ENCODE measurements at regions not wholly inside any gene's neighbourhood (a gene's known extent, or its start where the extent isn't known, plus 50 kb on each side); places are given as distances from the start of the nearest gene placed in this dataset.

- CTCF ChIA-PET, result interaction anchor here (1.0 kb wide), 1 partner anchor 171 kb away, joined by 3 read pairs; no protein-coding TSS in a partner anchor
- H3K4me3 ChIP-seq (replicated peaks in 1 of 2; ENCODE audit: low read depth in 1 of 2, low read length in 2 of 2), result no peak overlapping the region
- intact Hi-C loops (cut with micrococcal nuclease), result no loop called here
- no peak for ATAC-seq
- no peaks in the 10 kb centered on the region for H3K36me3 ChIP-seq (ENCODE audit: control insufficient read depth in 1 of 2, insufficient read depth in 2 of 2, low read length in 2 of 2)
- no peak overlapping the region for H2AFZ ChIP-seq (ENCODE audit: low read depth, low read length, poor library complexity, severe bottlenecking)
- H3K9me2 ChIP-seq (ENCODE audit: insufficient read depth), result no peaks in the 10 kb centered on the region
- RAD21 ChIA-PET (ENCODE audit: low non-redundant PET in 1 of 2, low total read pairs in 2 of 2, uncharacterized antibody in 2 of 2, unreplicated experiment in 2 of 2), result no interaction called here
- H3K79me2 ChIP-seq (ENCODE audit: insufficient read depth, low read length), result no peaks in the 10 kb centered on the region
- DNase-seq (ENCODE audit: low read depth, low spot score), result no peak
- H3K9ac ChIP-seq (ENCODE audit: low read length), result no peak overlapping the region
- no TSS peak for BruUV-seq (replicated peaks)
- H3K27ac ChIP-seq (ENCODE audit: low read depth, low read length), result no peak overlapping the region
- H4K20me1 ChIP-seq (ENCODE audit: insufficient read depth), result no peaks in the 10 kb centered on the region
- no peaks in the 10 kb centered on the region for H3K27me3 ChIP-seq (ENCODE audit: insufficient read depth, low read length)
- no peak for TF ChIP-seq ZBTB33 (IDR thresholded peaks at IDR 0.05; ENCODE audit: extremely low read depth, insufficient replicate concordance, low read length)
- TF ChIP-seq ELF1 (IDR thresholded peaks at IDR 0.05; ENCODE audit: borderline replicate concordance, low read depth), result no peak
- TF ChIP-seq EZH2 (IDR thresholded peaks at IDR 0.05), result no peak
- TF ChIP-seq ZFX (IDR thresholded peaks at IDR 0.05), result no peak
- H3K9me3 ChIP-seq (ENCODE audit: control insufficient read depth in 1 of 2, insufficient read depth in 1 of 2, low read depth in 1 of 2, low read length in 2 of 2), result peaks cover 5 to 8% of the 10 kb centered on the region in 2 experiments; a peak in 1 of 4 replicates
- H3K4me2 ChIP-seq (ENCODE audit: low read length), result no peak overlapping the region
- POLR2A ChIA-PET, result no interaction called here
- peaks cover 0 to 11% of the 10 kb centered on the region in 2 experiments; a peak in 2 of 4 replicates for H3K4me1 ChIP-seq (ENCODE audit: control insufficient read depth in 1 of 2, insufficient read depth in 2 of 2, low read length in 2 of 2)
Observed at GRCh38 chr6:106778943-106779342, 149.6 kb downstream of the QRSL1 start.

- H3K4me2 ChIP-seq (ENCODE audit: low read length), result no peak overlapping the region
- ATAC-seq, result no peak
- no peak overlapping the region for H2AFZ ChIP-seq (ENCODE audit: low read depth, low read length, poor library complexity, severe bottlenecking)
- no peak overlapping the region for H3K4me3 ChIP-seq (replicated peaks in 1 of 2; ENCODE audit: low read depth in 1 of 2, low read length in 2 of 2)
- BruUV-seq (replicated peaks), result no TSS peak
- H3K9ac ChIP-seq (ENCODE audit: low read length), result no peak overlapping the region
- H3K79me2 ChIP-seq (ENCODE audit: insufficient read depth, low read length), result no peaks in the 10 kb centered on the region
- no peaks in the 10 kb centered on the region for H4K20me1 ChIP-seq (ENCODE audit: insufficient read depth)
- TF ChIP-seq SRF (IDR thresholded peaks at IDR 0.05; ENCODE audit: low read depth) (no peak), POLR2AphosphoS5 (IDR thresholded peaks at IDR 0.05; ENCODE audit: low read depth, low read length) (no peak), ZBTB33 (IDR thresholded peaks at IDR 0.05; ENCODE audit: extremely low read depth, insufficient replicate concordance, low read length) (no peak), SP1 (IDR thresholded peaks at IDR 0.05; ENCODE audit: low read depth) (no peak), SIN3A (IDR thresholded peaks at IDR 0.05; ENCODE audit: low read depth) (no peak), RAD21 (IDR thresholded peaks at IDR 0.05; ENCODE audit: low read depth) (no peak), YY1 (IDR thresholded peaks at IDR 0.05; ENCODE audit: extremely low read depth, insufficient replicate concordance, low read depth, low read length) (no peak)
- no peaks in the 10 kb centered on the region for H3K9me2 ChIP-seq (ENCODE audit: insufficient read depth)
- no peaks in the 10 kb centered on the region for H3K27me3 ChIP-seq (ENCODE audit: insufficient read depth, low read length)
- no peaks in the 10 kb centered on the region for H3K36me3 ChIP-seq (ENCODE audit: control insufficient read depth in 1 of 2, insufficient read depth in 2 of 2, low read length in 2 of 2)
- RAD21 ChIA-PET (ENCODE audit: low non-redundant PET in 1 of 2, low total read pairs in 2 of 2, uncharacterized antibody in 2 of 2, unreplicated experiment in 2 of 2), result no interaction called here
- CTCF ChIA-PET, result no interaction called here
- intact Hi-C loops (cut with micrococcal nuclease), result no loop called here
- no peaks in the 10 kb centered on the region for H3K4me1 ChIP-seq (ENCODE audit: control insufficient read depth in 1 of 2, insufficient read depth in 2 of 2, low read length in 2 of 2)
- POLR2A ChIA-PET, result no interaction called here
- no peak overlapping the region for H3K27ac ChIP-seq (ENCODE audit: low read depth, low read length)
- DNase-seq (ENCODE audit: low read depth, low spot score), result no peak
- H3K9me3 ChIP-seq (ENCODE audit: control insufficient read depth in 1 of 2, insufficient read depth in 1 of 2, low read depth in 1 of 2, low read length in 2 of 2), result peaks cover 3 to 9% of the 10 kb centered on the region in 2 experiments; a peak in 1 of 4 replicates
Observed at GRCh38 chr6:106773996-106774629, 144.7 kb downstream of the QRSL1 start.
